Astrocyte (in vitro differentiated cells and primary cell): ENCODE measurements at regions not wholly inside any gene's neighbourhood (a gene's known extent, or its start where the extent isn't known, plus 50 kb on each side); places are given as distances from the start of the nearest gene placed in this dataset.
"Not testable (repeated sequence)": the region's sequence is repeated elsewhere in the genome, so short reads cannot be mapped to it uniquely, and the experiment has no call there.

ENCODE experiments used
- DNase-seq: peaks from one replicate; pipeline ENCODE4 v3.0.0-alpha.2; 2010; ENCODE audit warnings: low read depth
- FAIRE-seq: peaks from 2 replicates; lab custom pipeline; 2011; peaks lifted over from hg19 to GRCh38; lab: Jason Lieb, UNC
- H2AFZ ChIP-seq: 2 replicates; pipeline ENCODE4 v1.6.0; 2012; ENCODE audit warnings: low read depth, low read length, inconsistent platforms
- H3K27ac ChIP-seq: 2 replicates; pipeline ENCODE4 v1.5.1; 2011; ENCODE audit warnings: low read depth, low read length, inconsistent platforms
- H3K27me3 ChIP-seq: 2 replicates; pipeline ENCODE4 v1.6.0; 2011; ENCODE audit warnings: low read length, inconsistent platforms; ENCODE audit not compliant: insufficient read depth
- H3K36me3 ChIP-seq: 2 replicates; pipeline ENCODE4 v1.5.1; 2011; ENCODE audit warnings: low read length, inconsistent platforms; ENCODE audit not compliant: insufficient read depth
- H3K4me1 ChIP-seq: 2 replicates; pipeline ENCODE4 v1.5.1; 2011; ENCODE audit warnings: low read length, inconsistent platforms; ENCODE audit not compliant: insufficient read depth
- H3K4me2 ChIP-seq: 2 replicates; pipeline ENCODE4 v1.6.0; 2012; ENCODE audit warnings: low read length, inconsistent platforms
- H3K4me3 ChIP-seq: 2 replicates; pipeline ENCODE4 v1.5.1; 2011; ENCODE audit warnings: low read depth, mild to moderate bottlenecking, low read length, inconsistent platforms; ENCODE audit not compliant: insufficient read depth
- H3K79me2 ChIP-seq: 2 replicates; pipeline ENCODE4 v1.6.0; 2012; ENCODE audit warnings: mild to moderate bottlenecking, low read length, inconsistent platforms; ENCODE audit not compliant: insufficient read depth
- H3K9ac ChIP-seq: 2 replicates; pipeline ENCODE4 v1.6.0; 2012; ENCODE audit warnings: mild to moderate bottlenecking, low read length, inconsistent platforms
- H3K9me3 ChIP-seq: 2 replicates; pipeline ENCODE4 v1.5.1; 2012; ENCODE audit warnings: low read depth, mild to moderate bottlenecking, low read length, inconsistent platforms; ENCODE audit not compliant: insufficient read depth
- H4K20me1 ChIP-seq: 2 replicates; pipeline ENCODE4 v1.6.0; 2012; ENCODE audit warnings: low read length, inconsistent platforms; ENCODE audit not compliant: insufficient read depth
- H3K27ac Mint-ChIP-seq: one replicate; pipeline ENCODE4 v1.8.0; 2021; ENCODE audit warnings: mild to moderate bottlenecking, mixed read lengths; ENCODE audit not compliant: unreplicated experiment
- H3K27me3 Mint-ChIP-seq: one replicate; pipeline ENCODE4 v1.8.0; 2021; ENCODE audit warnings: low read depth, mixed read lengths; ENCODE audit not compliant: unreplicated experiment
- H3K36me3 Mint-ChIP-seq: one replicate; pipeline ENCODE4 v1.8.0; 2021; ENCODE audit warnings: low read depth, mixed read lengths; ENCODE audit not compliant: unreplicated experiment
- H3K4me1 Mint-ChIP-seq: one replicate; pipeline ENCODE4 v1.8.0; 2021; ENCODE audit warnings: low read depth, mixed read lengths; ENCODE audit not compliant: unreplicated experiment
- H3K4me3 Mint-ChIP-seq: one replicate; pipeline ENCODE4 v1.8.0; 2021; ENCODE audit warnings: mild to moderate bottlenecking, moderate library complexity, mixed read lengths; ENCODE audit not compliant: unreplicated experiment
- H3K9me3 Mint-ChIP-seq: one replicate; pipeline ENCODE4 v1.8.0; 2021; ENCODE audit warnings: mild to moderate bottlenecking, mixed read lengths; ENCODE audit not compliant: unreplicated experiment
- EZH2 ChIP-seq: IDR thresholded peaks from 2 replicates; pipeline ENCODE4 v1.6.1; 2012; ENCODE audit warnings: mild to moderate bottlenecking, low read length, inconsistent platforms; ENCODE audit not compliant: insufficient read depth
- TF ChIP-seq, protein P1 (sequence below): IDR thresholded peaks from 2 replicates; pipeline ENCODE4 v1.5.1; 2011; ENCODE audit warnings: low read depth, mild to moderate bottlenecking, inconsistent platforms, low read length, moderate library complexity; ENCODE audit not compliant: insufficient read depth

- Histone ChIP-seq H3K79me2 (no peaks in the 10 kb centered on the region), H3K4me1 (no peaks in the 10 kb centered on the region), H3K27ac (no peak overlapping the region), H3K9ac (no peak overlapping the region), H3K27me3 (peaks cover 3% of the 10 kb centered on the region), H4K20me1 (no peaks in the 10 kb centered on the region), H2AFZ (no peak overlapping the region), H3K4me2 (no peak overlapping the region), H3K4me3 (no peak overlapping the region), H3K9me3 (no peaks in the 10 kb centered on the region), H3K36me3 (no peaks in the 10 kb centered on the region)
- Mint-ChIP-seq H3K27me3 (peaks cover 36% of the 10 kb centered on the region), H3K36me3 (no peaks in the 10 kb centered on the region), H3K4me1 (peaks cover 4% of the 10 kb centered on the region), H3K27ac (no peak overlapping the region), H3K9me3 (peaks cover 5% of the 10 kb centered on the region), H3K4me3 (no peak overlapping the region)
- DNase-seq (no peak), FAIRE-seq (no peak)
- TF ChIP-seq, protein P1, sequence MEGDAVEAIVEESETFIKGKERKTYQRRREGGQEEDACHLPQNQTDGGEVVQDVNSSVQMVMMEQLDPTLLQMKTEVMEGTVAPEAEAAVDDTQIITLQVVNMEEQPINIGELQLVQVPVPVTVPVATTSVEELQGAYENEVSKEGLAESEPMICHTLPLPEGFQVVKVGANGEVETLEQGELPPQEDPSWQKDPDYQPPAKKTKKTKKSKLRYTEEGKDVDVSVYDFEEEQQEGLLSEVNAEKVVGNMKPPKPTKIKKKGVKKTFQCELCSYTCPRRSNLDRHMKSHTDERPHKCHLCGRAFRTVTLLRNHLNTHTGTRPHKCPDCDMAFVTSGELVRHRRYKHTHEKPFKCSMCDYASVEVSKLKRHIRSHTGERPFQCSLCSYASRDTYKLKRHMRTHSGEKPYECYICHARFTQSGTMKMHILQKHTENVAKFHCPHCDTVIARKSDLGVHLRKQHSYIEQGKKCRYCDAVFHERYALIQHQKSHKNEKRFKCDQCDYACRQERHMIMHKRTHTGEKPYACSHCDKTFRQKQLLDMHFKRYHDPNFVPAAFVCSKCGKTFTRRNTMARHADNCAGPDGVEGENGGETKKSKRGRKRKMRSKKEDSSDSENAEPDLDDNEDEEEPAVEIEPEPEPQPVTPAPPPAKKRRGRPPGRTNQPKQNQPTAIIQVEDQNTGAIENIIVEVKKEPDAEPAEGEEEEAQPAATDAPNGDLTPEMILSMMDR = no peak
Observed at GRCh38 chr2:216754812-216755211, 59.5 kb upstream of the IGFBP5 start.

DNA sequence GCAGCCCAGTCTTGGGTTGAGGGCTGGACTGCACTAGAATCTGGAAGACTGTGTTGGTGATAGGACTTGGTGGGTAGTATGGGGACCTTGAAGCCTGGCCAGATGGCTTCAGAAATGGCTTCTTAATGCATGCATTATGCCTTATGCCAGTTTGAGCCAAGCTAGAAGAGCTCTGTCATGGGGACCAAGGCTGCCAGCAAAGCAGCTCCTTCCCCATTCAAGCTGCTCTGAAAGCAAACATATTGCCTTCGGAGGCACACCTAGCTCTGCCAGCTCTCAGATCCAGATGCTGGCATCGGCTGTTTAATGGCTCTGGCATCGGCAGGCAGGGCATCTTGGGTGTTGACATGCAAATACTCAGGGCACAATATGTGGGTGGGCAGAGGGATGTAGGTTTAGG is 59.0 kb upstream of the IGFBP5 start:
- H4K20me1 ChIP-seq = no peaks in the 10 kb centered on the region
- H3K27me3 ChIP-seq = peaks cover 3% of the 10 kb centered on the region
- FAIRE-seq = no peak
- peaks cover 36% of the 10 kb centered on the region for H3K27me3 Mint-ChIP-seq
- DNase-seq = no peak
- H3K27ac ChIP-seq = no peak overlapping the region
- no peak overlapping the region for H3K27ac Mint-ChIP-seq
- no peak overlapping the region for H2AFZ ChIP-seq
- H3K9me3 ChIP-seq = no peaks in the 10 kb centered on the region
- H3K36me3 Mint-ChIP-seq = no peaks in the 10 kb centered on the region
- TF ChIP-seq, protein P1 = no peak
- H3K4me1 Mint-ChIP-seq = peaks cover 4% of the 10 kb centered on the region
- no peak overlapping the region for H3K4me2 ChIP-seq
- no peak overlapping the region for H3K9ac ChIP-seq
- no peak overlapping the region for H3K4me3 ChIP-seq
- no peaks in the 10 kb centered on the region for H3K4me1 ChIP-seq
- peaks cover 5% of the 10 kb centered on the region for H3K9me3 Mint-ChIP-seq
- H3K4me3 Mint-ChIP-seq = no peak overlapping the region
- no peaks in the 10 kb centered on the region for H3K36me3 ChIP-seq
- H3K79me2 ChIP-seq = no peaks in the 10 kb centered on the region

DNA sequence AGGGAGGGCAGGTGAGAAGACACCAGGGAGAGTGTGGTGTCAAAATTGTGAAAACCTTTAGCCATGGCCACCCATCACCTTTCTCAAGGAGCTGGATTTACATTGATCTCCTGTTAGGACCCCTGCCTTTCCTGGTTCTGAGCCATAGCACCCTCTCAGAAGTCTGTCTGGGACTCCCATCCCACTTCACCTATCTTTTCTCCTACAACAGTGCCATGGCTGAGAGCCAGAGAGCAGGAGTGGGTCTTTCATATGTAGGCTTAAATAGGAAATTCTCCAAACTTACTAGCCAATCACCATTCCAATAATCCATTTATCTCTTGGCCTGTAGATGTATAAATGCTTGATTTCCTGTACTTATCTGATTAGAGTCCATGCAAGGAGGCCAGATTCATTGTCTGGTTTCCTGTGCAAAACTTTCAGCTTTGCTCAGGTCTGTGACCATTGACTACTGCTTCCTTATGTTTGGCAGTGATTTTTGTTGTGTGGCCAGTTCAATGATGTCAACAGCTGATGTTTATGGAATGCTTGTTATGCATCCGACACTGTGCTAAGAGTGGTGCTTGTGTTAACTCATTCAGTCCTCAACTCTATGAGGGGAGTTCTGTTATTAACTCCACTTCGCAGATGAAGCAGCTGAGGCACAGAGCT is 57.6 kb upstream of the IGFBP5 start:
- H3K36me3 Mint-ChIP-seq = no peaks in the 10 kb centered on the region
- no peak overlapping the region for H3K9ac ChIP-seq
- no peaks in the 10 kb centered on the region for H3K4me1 ChIP-seq
- no peaks in the 10 kb centered on the region for H3K36me3 ChIP-seq
- FAIRE-seq (no peak), DNase-seq (no peak)
- TF ChIP-seq EZH2 = no peak
- TF ChIP-seq, protein P1 = no peak
- H3K9me3 Mint-ChIP-seq = peaks cover 15% of the 10 kb centered on the region
- H3K4me1 Mint-ChIP-seq = peaks cover 4% of the 10 kb centered on the region
- H3K27me3 ChIP-seq = peaks cover 3% of the 10 kb centered on the region
- H4K20me1 ChIP-seq = no peaks in the 10 kb centered on the region
- no peak overlapping the region for H3K4me2 ChIP-seq
- no peak overlapping the region for H3K4me3 Mint-ChIP-seq
- H3K27me3 Mint-ChIP-seq = peaks cover 27% of the 10 kb centered on the region
- no peak overlapping the region for H3K4me3 ChIP-seq
- H3K27ac Mint-ChIP-seq = no peak overlapping the region
- no peaks in the 10 kb centered on the region for H3K9me3 ChIP-seq
- H3K79me2 ChIP-seq = no peaks in the 10 kb centered on the region
- no peak overlapping the region for H2AFZ ChIP-seq
- no peak overlapping the region for H3K27ac ChIP-seq

DNA sequence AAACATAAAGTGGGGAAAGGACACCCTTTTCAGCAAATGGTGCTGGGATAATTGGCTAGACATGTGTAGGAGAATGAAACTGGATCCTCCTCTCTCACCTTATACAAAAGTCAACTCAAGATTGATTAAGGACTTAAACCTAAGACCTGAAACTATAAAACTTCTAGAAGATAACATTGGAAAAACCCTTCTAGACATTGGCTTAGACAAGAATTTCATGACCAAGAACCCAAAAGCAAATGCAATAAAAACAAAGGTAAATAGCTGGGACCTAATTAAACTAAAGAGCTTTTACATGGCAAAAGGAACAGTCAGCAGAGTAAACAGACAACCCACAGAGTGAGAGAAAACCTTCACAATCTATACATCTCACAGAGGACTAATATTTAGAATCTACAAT is 55.4 kb upstream of the IGFBP5 start:
- H3K4me3 Mint-ChIP-seq = not testable (repeated sequence)

More for the DNA sequence above, 55.4 kb upstream of the IGFBP5 start:
- not testable (repeated sequence) for H2AFZ ChIP-seq, H3K9me3 ChIP-seq, H3K9ac ChIP-seq, H3K27ac Mint-ChIP-seq, FAIRE-seq, DNase-seq, H3K27ac ChIP-seq, H3K4me1 Mint-ChIP-seq, H3K79me2 ChIP-seq, H4K20me1 ChIP-seq, H3K4me2 ChIP-seq, H3K36me3 Mint-ChIP-seq, H3K4me1 ChIP-seq, H3K36me3 ChIP-seq, H3K27me3 ChIP-seq, H3K4me3 ChIP-seq
- Mint-ChIP-seq H3K27me3 (peaks cover 14% of the 10 kb centered on the region), H3K9me3 (peaks cover 15% of the 10 kb centered on the region)
